CD4-positive, alpha-beta T cell treated with Interleukin-15 for 4 hours (primary cell): ENCODE measurements at regions not wholly inside any gene's neighbourhood (a gene's known extent, or its start where the extent isn't known, plus 50 kb on each side); places are given as distances from the start of the nearest gene placed in this dataset.

Experiments
- DNase-seq: peaks from one replicate; pipeline ENCODE4 v3.0.0-alpha.2; 2020; ENCODE audit warnings: low spot score

DNA sequence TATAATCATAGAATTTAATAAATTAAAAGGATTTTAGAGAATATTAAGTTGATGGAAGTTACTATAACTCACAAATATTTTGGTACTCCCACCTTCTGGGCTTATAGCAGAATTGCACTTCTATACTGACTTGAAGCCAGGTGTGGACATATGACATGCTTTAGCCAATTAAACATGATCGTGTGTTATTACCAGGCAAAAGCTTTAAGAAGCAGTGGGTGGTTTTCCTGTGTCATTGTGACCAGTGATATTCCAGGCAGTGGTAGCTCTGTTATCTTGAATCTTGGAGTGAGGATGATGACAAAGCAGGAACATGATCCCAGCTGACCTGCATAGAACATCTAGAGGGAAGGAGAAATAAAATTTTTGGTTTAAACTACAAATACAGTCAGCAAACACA, 370.9 kb upstream of the ZEB2 start:
- no peak for DNase-seq

- no peak for DNase-seq
Observed at GRCh38 chr2:144889348-144889747, 369.4 kb upstream of the ZEB2 start.

DNA sequence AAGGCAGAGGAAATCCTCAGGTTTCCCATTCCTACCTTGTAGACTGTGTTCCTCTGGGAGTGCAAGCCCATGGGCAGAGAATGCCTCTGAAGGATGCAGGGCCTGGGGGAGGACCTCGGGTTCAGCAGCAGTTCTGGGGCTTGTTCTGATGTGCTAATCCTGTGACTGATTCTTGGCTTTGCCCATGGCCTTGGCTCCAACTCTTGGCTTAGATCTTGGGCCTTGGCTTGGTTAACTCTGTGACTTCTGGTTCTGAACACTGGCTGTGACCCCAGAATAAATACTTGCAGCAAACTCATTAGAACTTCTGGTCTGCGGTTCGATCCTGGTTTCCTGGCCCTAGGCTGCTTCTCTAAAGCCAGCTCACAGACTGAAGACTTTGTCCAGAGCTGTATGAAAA, 366.9 kb upstream of the ZEB2 start:
- DNase-seq = no peak

- no peak for DNase-seq
Observed at GRCh38 chr2:144877893-144878292, 358.0 kb upstream of the ZEB2 start.

DNA sequence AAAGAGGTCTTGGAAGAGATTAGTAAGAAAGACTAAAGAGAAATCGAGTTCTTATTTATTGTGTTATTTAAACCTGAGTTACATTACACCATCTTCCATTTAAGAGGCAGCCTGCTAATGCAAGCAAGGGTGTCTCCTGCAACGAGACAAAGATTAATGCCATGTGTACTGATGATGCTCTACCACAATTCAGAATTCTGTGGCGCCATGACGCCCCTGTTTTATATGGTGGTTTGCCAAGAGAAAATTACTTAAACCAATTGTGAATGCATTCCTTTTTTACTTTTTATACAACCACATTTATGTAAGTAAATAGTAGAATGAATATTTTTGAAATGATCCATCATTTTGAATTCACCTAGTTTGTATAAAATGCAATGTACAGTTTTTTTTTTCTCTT, 356.1 kb upstream of the ZEB2 start:
- no peak for DNase-seq

DNA sequence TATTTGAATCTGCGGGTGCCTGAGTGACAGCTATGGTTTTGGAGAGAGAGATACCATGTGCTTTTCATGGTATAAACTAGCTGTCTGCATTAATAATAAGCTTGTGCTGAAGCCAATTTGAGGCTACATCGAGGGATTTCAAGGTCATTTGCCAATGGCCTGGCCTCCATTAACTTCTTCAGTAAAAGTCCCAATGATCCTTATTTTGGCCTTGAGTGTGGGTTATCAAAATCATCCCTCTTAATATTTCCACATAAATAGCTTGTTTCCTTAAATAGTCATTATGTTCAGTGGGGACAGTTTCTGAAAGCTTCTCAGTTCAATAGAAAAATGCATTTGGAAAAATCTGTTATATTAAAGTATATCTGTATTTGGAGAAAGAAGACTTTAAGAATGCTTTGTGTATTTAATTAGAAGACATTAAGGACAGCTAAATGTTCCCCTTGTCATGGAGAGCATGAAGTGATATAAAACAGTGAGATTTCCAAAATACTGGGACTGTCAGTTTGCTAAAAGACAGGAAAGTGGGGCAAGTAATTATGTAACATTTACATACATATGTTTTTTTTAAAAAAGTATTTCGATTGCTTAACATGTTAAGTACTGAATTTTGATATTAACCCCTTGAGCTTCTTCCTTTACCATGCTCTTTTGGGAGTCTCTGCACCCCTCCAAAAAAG, 355.5 kb upstream of the ZEB2 start:
- DNase-seq = no peak

- no peak for DNase-seq
Observed at GRCh38 chr2:144865670-144866069, 345.8 kb upstream of the ZEB2 start.

GRCh38 chr2:144859716-144860115, 339.8 kb upstream of the ZEB2 start:
- no peak for DNase-seq

GRCh38 chr2:144858211-144858610, 338.3 kb upstream of the ZEB2 start:
- no peak for DNase-seq

DNA sequence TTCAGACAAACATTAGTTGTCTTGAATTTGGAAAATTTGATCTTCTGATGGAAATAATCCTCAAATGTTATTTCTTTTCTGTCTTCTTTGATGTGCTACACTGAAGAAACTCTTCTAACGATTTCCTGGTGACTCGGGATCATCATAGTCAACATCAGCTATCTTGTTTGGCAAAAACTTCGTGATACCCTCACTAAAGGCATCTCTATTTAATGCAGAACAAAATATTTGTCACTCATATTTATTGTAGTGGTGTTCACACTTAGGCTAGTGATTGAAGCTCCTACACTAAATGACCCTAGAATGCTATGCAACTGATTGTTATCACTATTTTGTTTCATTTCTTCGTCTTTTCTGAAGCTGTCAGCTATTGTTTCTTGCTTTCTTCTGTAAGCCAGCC, 334.7 kb upstream of the ZEB2 start:
- DNase-seq = no peak

DNA sequence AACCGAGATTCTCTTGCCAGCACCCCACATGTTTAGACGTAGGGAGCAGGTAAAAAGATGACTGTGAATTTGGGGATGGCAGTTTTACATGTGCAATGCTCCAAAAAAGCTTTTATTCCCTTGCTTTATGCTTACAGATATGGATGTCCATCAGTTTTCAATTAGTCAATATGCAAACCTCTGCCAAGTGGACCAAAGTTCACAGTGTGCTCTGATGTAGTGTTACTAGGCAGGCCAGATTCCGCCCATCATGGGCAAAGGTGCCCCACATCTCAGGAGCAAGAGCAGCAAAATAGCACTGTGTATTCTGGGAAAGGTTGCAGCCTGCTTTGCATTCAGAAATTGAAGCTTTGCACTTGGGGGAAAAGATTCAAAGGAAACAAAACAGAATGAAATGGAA, 329.7 kb upstream of the ZEB2 start:
- DNase-seq = no peak

GRCh38 chr2:144848423-144848822, 328.5 kb upstream of the ZEB2 start:
- DNase-seq = no peak

GRCh38 chr2:144847347-144848080, 327.6 kb upstream of the ZEB2 start:
- DNase-seq = no peak

DNA sequence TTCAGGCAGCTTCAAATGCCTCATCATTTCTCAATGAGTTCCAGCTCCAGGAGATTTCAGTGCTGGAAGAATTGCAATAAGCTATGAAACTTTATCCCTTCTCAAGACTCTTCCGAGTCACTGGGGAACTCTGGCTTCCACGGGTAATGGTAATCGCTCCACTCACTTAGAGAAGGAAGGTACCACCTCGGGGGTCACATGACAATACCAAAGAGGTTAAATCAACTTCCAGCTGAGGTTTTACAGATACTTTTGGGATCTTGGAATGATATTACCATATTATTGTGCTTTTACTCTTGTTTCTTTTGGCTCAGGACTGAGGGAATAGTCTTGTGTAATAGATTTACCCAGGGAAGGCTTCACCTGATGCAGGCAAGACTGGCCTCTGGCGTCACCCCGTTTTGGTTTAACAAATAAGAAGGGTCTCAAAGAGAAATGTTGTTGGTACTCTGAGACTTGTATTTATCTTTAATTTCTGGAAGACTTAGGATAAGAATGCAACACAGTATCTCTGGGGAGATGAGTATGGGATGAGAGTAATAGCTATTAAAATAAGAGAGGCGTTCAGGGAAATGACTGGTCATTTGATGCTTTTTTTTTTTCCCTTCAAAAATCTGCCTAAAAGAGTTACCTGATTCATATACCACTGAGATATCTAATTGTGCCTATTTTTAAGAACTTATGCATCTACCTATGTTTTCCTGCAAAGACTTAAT, 316.9 kb upstream of the ZEB2 start:
- DNase-seq = no peak

GRCh38 chr2:144835634-144836350, 315.9 kb upstream of the ZEB2 start:
- DNase-seq = no peak

GRCh38 chr2:144834998-144835633, 315.2 kb upstream of the ZEB2 start:
- DNase-seq = no peak

GRCh38 chr2:144834363-144834762, 314.4 kb upstream of the ZEB2 start:
- no peak for DNase-seq

- no peak for DNase-seq
Observed at GRCh38 chr2:144833075-144833637, 313.2 kb upstream of the ZEB2 start.

GRCh38 chr2:144832048-144832447, 312.1 kb upstream of the ZEB2 start:
- no peak for DNase-seq

DNA sequence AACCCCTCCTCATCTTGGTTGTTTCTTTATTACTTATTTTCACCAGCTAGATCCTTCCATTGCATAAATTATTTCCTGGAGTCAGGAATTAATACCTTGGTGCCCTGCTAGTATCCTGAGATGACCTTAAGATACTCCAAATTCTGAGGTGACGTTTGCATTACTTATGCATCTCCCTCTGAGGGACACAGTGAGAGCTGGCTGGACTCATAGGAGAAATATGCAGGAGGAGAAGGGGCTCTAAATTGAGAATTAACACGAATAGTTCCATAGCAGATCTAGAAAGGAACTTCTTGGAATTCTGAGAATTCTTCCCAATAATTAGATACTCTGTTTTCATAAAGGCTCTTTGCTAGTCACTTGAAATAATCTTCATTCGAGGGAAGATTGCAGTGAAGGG, 310.6 kb upstream of the ZEB2 start:
- no peak for DNase-seq

- DNase-seq = no peak
Observed at GRCh38 chr2:144827404-144827803, 307.5 kb upstream of the ZEB2 start.

GRCh38 chr2:144826105-144826504, 306.2 kb upstream of the ZEB2 start:
- DNase-seq = no peak
